ENCODE measurements at regions not wholly inside any gene's neighbourhood (a gene's known extent, or its start where the extent isn't known, plus 50 kb on each side); places are given as distances from the start of the nearest gene placed in this dataset.

GRCh38 chr7:156560075-156560474 lies 80.5 kb upstream of the RNF32 start:
- no peak for TF ChIP-seq EP300 (IDR thresholded peaks at IDR 0.05)
- no peaks in the 10 kb centered on the region for H3K27me3 ChIP-seq
- no peak for ATAC-seq
- 56 to 80% methylated on average over 3 to 6 of the region's 9 CpGs for WGBS, 2 donors (ENCODE audit: low coverage in 1 of 2)
- H3K36me3 ChIP-seq = no peaks in the 10 kb centered on the region
- no peak overlapping the region for H3K27ac ChIP-seq
- H3K4me3 ChIP-seq = no peak overlapping the region
- H3K4me1 ChIP-seq = no peaks in the 10 kb centered on the region
- no peaks in the 10 kb centered on the region for H3K9me3 ChIP-seq

- ATAC-seq = no peak
- no peaks in the 10 kb centered on the region for H3K4me1 ChIP-seq
- no CpG with 5 or more reads among the region's 9 CpGs for WGBS, 2 donors (ENCODE audit: low coverage in 1 of 2)
- no peaks in the 10 kb centered on the region for H3K9me3 ChIP-seq
- H3K36me3 ChIP-seq = no peaks in the 10 kb centered on the region
- TF ChIP-seq POLR2A (IDR thresholded peaks at IDR 0.05) = no peak
- no peak for TF ChIP-seq CTCF (IDR thresholded peaks at IDR 0.05)
- no peak for TF ChIP-seq POLR2AphosphoS5 (IDR thresholded peaks at IDR 0.05)
- TF ChIP-seq EP300 (IDR thresholded peaks at IDR 0.05) = no peak
- no peaks in the 10 kb centered on the region for H3K27me3 ChIP-seq
- H3K27ac ChIP-seq = no peak overlapping the region
- no peak overlapping the region for H3K4me3 ChIP-seq
These were observed 81.6 kb upstream of the RNF32 start for GRCh38 chr7:156559001-156559400.

GRCh38 chr7:156558198-156558597 lies 82.4 kb upstream of the RNF32 start:
- H3K27ac ChIP-seq = no peak overlapping the region
- TF ChIP-seq CTCF (IDR thresholded peaks at IDR 0.05) (no peak), POLR2AphosphoS5 (IDR thresholded peaks at IDR 0.05) (no peak), EP300 (IDR thresholded peaks at IDR 0.05) (no peak), POLR2A (IDR thresholded peaks at IDR 0.05) (no peak)
- no peaks in the 10 kb centered on the region for H3K36me3 ChIP-seq
- 71% methylated on average over 4 of the region's 4 CpGs; no CpG with 5 or more reads in 1 of the 2 donors for WGBS, 2 donors (ENCODE audit: low coverage in 1 of 2)
- H3K4me1 ChIP-seq = no peaks in the 10 kb centered on the region
- no peak for ATAC-seq
- H3K4me3 ChIP-seq = no peak overlapping the region
- no peaks in the 10 kb centered on the region for H3K9me3 ChIP-seq
- H3K27me3 ChIP-seq = no peaks in the 10 kb centered on the region

- Histone ChIP-seq H3K27me3 (no peaks in the 10 kb centered on the region), H3K9me3 (no peaks in the 10 kb centered on the region), H3K36me3 (no peaks in the 10 kb centered on the region), H3K27ac (no peak overlapping the region), H3K4me1 (no peaks in the 10 kb centered on the region), H3K4me3 (no peak overlapping the region)
- TF ChIP-seq POLR2AphosphoS5 (IDR thresholded peaks at IDR 0.05) = no peak
- no peak for ATAC-seq
- WGBS, 2 donors (ENCODE audit: low coverage in 1 of 2) = 66% methylated on average over 2 of the region's 2 CpGs; no CpG with 5 or more reads in 1 of the 2 donors
These were observed 84.5 kb upstream of the RNF32 start for GRCh38 chr7:156556083-156556482.

- ATAC-seq = no peak
- WGBS, 2 donors (ENCODE audit: low coverage in 1 of 2) = 50 to 75% methylated on average over 8 of the region's 8 CpGs
These were observed 86.1 kb upstream of the RNF32 start for GRCh38 chr7:156554488-156554887.

GRCh38 chr7:156549636-156550035 lies 90.9 kb upstream of the RNF32 start:
- H3K27ac ChIP-seq = no peak overlapping the region
- no peaks in the 10 kb centered on the region for H3K27me3 ChIP-seq
- TF ChIP-seq CTCF (IDR thresholded peaks at IDR 0.05) (no peak), POLR2A (IDR thresholded peaks at IDR 0.05) (no peak), EP300 (IDR thresholded peaks at IDR 0.05) (no peak), POLR2AphosphoS5 (IDR thresholded peaks at IDR 0.05) (no peak)
- no peaks in the 10 kb centered on the region for H3K4me1 ChIP-seq
- no peak overlapping the region for H3K4me3 ChIP-seq
- H3K36me3 ChIP-seq = no peaks in the 10 kb centered on the region
- H3K9me3 ChIP-seq = peaks cover 0 to 19% (median 0%) of the 10 kb centered on the region in 3 donors
- ATAC-seq = no peak
- WGBS, 2 donors (ENCODE audit: low coverage in 1 of 2) = 88% methylated on average over 4 of the region's 9 CpGs; no CpG with 5 or more reads in 1 of the 2 donors

More at GRCh38 chr7:156554488-156554887, 86.1 kb upstream of the RNF32 start:
- Histone ChIP-seq H3K36me3 (no peaks in the 10 kb centered on the region), H3K4me3 (no peak overlapping the region), H3K27me3 (no peaks in the 10 kb centered on the region), H3K4me1 (no peaks in the 10 kb centered on the region), H3K27ac (no peak overlapping the region), H3K9me3 (peaks cover 0 to 3% (median 0%) of the 10 kb centered on the region in 3 donors)
- TF ChIP-seq EP300 (IDR thresholded peaks at IDR 0.05) (no peak), POLR2AphosphoS5 (IDR thresholded peaks at IDR 0.05) (no peak), POLR2A (IDR thresholded peaks at IDR 0.05) (no peak)
